Mucosa of descending colon (tissue), 3 donors: ENCODE measurements at regions not wholly inside any gene's neighbourhood (a gene's known extent, or its start where the extent isn't known, plus 50 kb on each side); places are given as distances from the start of the nearest gene placed in this dataset.

Experiments used
- ATAC-seq: fragments of 200-7000 bp; cut with Tn5 transposase; one replicate; pipeline ENCODE4 v1.9.1; 2020; ENCODE audit warnings: mild to moderate bottlenecking, moderate library complexity
- DNase-seq, 3 donors: peaks; one replicate each; pipeline ENCODE4 v3.0.0-alpha.2; 2020
- H3K36me3 ChIP-seq: fragments of 200-600 bp; one replicate; pipeline ENCODE4 v1.8.0; 2021; ENCODE audit warnings: low read depth, mild to moderate bottlenecking
- H3K4me1 ChIP-seq: fragments of 200-600 bp; one replicate; pipeline ENCODE4 v1.8.0; 2021; ENCODE audit warnings: low read depth, mild to moderate bottlenecking
- H3K4me3 ChIP-seq: fragments of 200-600 bp; one replicate; pipeline ENCODE4 v1.8.0; 2021; ENCODE audit warnings: mild to moderate bottlenecking
- H3K9me3 ChIP-seq: fragments of 200-600 bp; one replicate; pipeline ENCODE4 v1.8.0; 2021; ENCODE audit warnings: mild to moderate bottlenecking
- intact Hi-C, 2 donors: fragments of 100-400 bp; cut with DNase I in 1 of 2; cut with micrococcal nuclease in 1 of 2; formaldehyde crosslinking; loops; one replicate each; pipeline versions ENCODE4 v1.11.0 to v1.11.1; 2022; cut with DNase I, micrococcal nuclease
- TF ChIP-seq, protein P1 (sequence below): fragments of 200-600 bp; IDR thresholded peaks from one replicate; pipeline ENCODE4 v1.8.0; 2022; ENCODE audit warnings: antibody characterized with exemption, mild to moderate bottlenecking
- donor health status: DM: no; HTN: no; CAD: no; lungs with moderate emphysema.
- donor health status: DM: no; HTN: no; CAD: no.
- donor health status: DM: no; HTN: yes; CAD: no.

DNA sequence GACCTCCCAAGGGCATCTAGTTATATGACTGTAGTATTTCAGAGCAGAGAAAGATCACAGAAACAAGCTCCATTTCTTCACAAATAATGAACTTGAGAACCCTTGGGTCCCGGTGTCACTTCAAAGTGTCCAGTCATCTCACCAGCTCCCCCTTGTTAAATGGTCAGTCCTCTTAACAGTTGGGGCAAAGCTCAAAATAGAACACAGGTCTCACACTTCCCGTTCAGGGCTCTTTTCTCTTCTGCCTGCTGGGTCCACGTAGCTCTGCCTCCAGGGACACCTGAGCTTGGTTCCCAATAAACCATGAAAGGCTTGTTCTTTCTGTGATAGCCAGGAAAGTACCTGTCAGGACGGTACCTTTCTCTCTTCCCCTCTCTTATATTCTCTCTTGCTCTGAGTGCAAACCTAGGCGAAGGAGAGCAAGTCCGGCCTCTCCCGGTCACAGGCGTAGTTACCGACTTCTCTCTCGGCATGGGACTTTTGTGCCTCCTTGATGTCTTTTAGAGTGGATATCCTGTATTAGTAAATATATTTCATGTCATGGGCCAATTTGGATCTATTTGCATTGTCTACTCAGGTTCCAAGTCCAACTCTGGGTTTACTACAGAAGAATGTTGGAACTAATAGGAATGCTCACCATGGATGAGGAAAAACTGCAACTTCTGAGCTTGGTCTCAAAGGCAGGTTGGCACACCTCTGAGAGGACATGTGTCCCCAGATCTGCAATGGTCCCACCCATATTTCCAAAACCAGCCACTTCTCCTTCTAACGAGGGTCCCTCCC, 118.8 kb upstream of the PARP11 start:
- ATAC-seq (no peak), DNase-seq (no peak)
- Histone ChIP-seq H3K4me3 (no peak overlapping the region), H3K4me1 (no peaks in the 10 kb centered on the region), H3K36me3 (no peaks in the 10 kb centered on the region), H3K9me3 (no peaks in the 10 kb centered on the region)
- TF ChIP-seq, protein P1, sequence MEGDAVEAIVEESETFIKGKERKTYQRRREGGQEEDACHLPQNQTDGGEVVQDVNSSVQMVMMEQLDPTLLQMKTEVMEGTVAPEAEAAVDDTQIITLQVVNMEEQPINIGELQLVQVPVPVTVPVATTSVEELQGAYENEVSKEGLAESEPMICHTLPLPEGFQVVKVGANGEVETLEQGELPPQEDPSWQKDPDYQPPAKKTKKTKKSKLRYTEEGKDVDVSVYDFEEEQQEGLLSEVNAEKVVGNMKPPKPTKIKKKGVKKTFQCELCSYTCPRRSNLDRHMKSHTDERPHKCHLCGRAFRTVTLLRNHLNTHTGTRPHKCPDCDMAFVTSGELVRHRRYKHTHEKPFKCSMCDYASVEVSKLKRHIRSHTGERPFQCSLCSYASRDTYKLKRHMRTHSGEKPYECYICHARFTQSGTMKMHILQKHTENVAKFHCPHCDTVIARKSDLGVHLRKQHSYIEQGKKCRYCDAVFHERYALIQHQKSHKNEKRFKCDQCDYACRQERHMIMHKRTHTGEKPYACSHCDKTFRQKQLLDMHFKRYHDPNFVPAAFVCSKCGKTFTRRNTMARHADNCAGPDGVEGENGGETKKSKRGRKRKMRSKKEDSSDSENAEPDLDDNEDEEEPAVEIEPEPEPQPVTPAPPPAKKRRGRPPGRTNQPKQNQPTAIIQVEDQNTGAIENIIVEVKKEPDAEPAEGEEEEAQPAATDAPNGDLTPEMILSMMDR, result no peak
- intact Hi-C loops, result no loop called here

DNA sequence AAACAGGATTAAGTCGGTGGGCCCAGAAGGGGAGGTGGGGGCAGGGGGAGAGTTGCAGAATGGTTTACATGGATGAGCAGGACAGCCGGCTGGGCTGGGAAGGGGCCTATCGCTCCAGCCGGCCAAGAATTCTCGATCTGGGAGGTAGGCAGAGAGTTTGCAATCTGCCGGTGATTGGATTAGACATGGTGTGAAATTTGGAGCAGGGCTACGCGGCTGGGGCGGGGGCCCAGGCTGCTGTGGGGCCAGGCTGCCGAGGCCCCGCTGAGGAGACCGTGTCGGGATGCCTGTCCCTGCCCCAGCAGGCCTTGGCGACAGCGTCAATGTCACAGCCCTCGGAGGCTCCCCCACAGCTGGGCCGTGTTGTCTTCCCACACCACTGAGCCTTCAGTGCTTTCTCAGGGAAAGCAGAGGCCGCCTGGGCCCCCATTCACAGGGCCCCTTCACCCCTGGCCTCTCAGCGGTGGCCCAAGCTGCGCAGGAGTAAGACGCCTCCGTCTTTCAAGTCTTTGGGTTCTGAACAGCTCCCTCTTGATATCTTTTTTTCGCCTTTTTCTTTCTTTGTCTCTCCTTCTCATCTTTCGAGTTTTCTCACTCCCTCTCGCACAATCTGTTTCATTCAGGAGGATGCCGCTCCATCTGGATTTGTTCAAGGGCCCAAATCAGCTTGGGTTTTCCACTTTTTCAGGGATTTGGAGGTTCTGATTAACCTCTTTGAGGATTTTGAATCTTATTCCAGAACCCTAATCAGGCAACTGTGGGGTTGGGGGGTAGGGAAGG, 117.5 kb upstream of the PARP11 start:
- Histone ChIP-seq H3K36me3 (no peaks in the 10 kb centered on the region), H3K4me1 (no peaks in the 10 kb centered on the region), H3K9me3 (no peaks in the 10 kb centered on the region), H3K4me3 (no peak overlapping the region)
- ATAC-seq (no peak), DNase-seq (no peak)
- intact Hi-C loops, result no loop called here
- TF ChIP-seq, protein P1, result no peak

DNA sequence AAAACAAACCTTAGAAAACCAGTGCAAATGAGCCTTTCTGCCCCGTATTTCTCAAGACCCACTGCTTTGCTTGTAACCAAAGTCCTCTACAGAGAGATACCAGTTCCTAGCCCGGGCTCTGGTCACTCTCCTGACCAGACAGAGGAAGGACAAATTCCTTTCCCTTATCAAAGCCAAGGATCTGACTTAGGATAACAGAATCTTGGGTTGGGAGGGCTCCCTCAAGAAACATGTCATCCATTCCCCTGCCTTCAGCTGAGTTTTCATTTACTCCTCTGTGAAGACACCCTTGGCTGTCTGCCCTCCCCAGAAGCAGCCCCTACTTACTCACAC, 116.0 kb upstream of the PARP11 start:
- Histone ChIP-seq H3K4me1 (no peaks in the 10 kb centered on the region), H3K36me3 (no peaks in the 10 kb centered on the region), H3K4me3 (no peak overlapping the region), H3K9me3 (peaks cover under 1% of the 10 kb centered on the region)
- intact Hi-C loops, result no loop called here
- TF ChIP-seq, protein P1, result no peak
- DNase-seq, result no peak
- ATAC-seq, result no peak

DNA sequence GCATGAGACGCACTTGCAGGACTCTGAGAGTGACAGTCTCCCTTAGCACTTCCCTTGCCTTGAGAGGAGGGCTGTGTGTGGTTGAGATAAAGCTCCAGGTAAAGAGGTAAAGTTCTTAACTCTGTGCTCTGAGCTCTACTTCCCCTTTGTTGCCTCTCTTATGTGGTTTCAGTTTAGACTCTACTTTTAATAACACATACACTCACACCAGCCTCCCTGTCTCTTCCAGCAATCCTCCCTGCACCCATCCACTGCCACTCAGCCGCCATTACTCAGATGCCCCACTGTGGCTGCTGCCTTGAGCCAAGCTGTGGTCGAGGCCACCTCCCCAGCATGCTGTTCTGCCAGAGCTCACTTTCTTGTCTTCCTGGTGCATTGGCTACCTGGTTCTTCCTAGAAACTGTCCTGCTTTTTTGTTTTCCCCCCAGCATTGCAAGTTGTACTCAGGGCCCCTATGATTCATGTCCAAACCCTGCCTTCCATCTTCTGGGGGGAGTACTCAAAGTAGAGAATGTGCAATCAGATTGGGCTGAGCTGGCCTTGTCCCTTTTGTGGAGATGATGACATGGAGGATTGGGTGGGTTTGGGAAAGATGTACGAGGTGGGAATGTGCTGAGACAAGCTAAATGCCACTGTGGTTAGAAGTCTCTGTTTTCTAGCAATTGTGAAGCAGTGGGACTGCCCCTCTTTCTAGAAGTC, 115.5 kb upstream of the PARP11 start:
- no peaks in the 10 kb centered on the region for H3K4me1 ChIP-seq
- ATAC-seq (peak; percentile 60), DNase-seq (no peak)
- no peaks in the 10 kb centered on the region for H3K36me3 ChIP-seq
- intact Hi-C loops, result no loop called here
- H3K4me3 ChIP-seq, result no peak overlapping the region
- TF ChIP-seq, protein P1, result no peak
- H3K9me3 ChIP-seq, result peaks cover 5% of the 10 kb centered on the region

DNA sequence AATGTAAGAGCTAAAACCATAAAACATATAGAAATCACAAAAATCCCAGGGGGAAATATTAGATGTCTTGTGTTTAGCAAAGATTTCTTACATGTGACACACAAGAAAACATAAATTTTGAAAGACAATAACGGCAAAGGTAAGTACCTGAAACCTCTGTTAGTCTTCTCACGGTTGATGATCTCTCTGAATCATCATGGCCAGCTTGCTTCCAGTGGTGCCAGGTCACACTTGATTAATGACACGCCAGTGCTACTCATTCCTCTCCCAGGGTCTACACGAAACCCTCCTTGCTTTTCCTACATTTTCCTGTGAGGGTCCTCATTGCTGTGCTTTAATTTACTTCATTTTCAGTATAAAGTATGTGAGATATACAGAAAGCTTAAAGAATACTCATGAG, 114.4 kb upstream of the PARP11 start:
- H3K9me3 ChIP-seq, result peaks cover 13% of the 10 kb centered on the region
- no peak for DNase-seq
- H3K4me1 ChIP-seq, result no peaks in the 10 kb centered on the region
- H3K36me3 ChIP-seq, result no peaks in the 10 kb centered on the region
- no peak for ATAC-seq
- intact Hi-C loops, result no loop called here
- TF ChIP-seq, protein P1, result no peak
- no peak overlapping the region for H3K4me3 ChIP-seq
